GM12878 (cell line): ENCODE measurements at regions not wholly inside any gene's neighbourhood (a gene's known extent, or its start where the extent isn't known, plus 50 kb on each side); places are given as distances from the start of the nearest gene placed in this dataset.

Experiments
- ATAC-seq: fragments of 200-7000 bp; cut with Tn5 transposase; 3 replicates; pipeline ENCODE4 v1.9.1; 2020; ENCODE audit warnings: mild to moderate bottlenecking, moderate library complexity
- BruUV-seq: library from RNA; stranded (reverse); fragments of 400-500 nt; replicated peaks from 2 replicates; lab custom pipeline; 2021; lab: Mats Ljungman, UMichigan
- CTCF ChIA-PET: fragments of 300-600 bp; sonication (Branson Sonifier 250); formaldehyde crosslinking; extraction: SDS; loops from one replicate; lab custom pipeline; 2021; ENCODE audit warnings: inconsistent platforms; lab: Yijun Ruan, JAX
- POLR2A ChIA-PET: fragments of 350-600 bp; formaldehyde crosslinking; extraction: SDS; loops from one replicate; lab custom pipeline; 2021; ENCODE audit warnings: inconsistent platforms; lab: Charles Lee
- RAD21 ChIA-PET: fragments of 300-600 bp; sonication (Branson Sonifier 250); formaldehyde crosslinking; loops from one replicate; lab custom pipeline; 2023; ENCODE audit warnings: antibody characterized with exemption; ENCODE audit not compliant: unreplicated experiment; lab: Charles Lee
- SMC1A ChIA-PET: fragments of 300-600 bp; sonication (Branson Sonifier 250); formaldehyde crosslinking; loops from one replicate; lab custom pipeline; 2023; ENCODE audit not compliant: unreplicated experiment, uncharacterized antibody; lab: Charles Lee
- DNase-seq: peaks from one replicate; pipeline ENCODE4 v3.0.0-alpha.2; 2011; ENCODE audit warnings: low read depth, low spot score
- FAIRE-seq: peaks from 3 replicates; lab custom pipeline; 2011; peaks lifted over from hg19 to GRCh38; lab: Jason Lieb, UNC
- H2AFZ ChIP-seq: 2 replicates; pipeline ENCODE4 v1.6.0; 2011; ENCODE audit warnings: low read depth, low read length, control low read depth; ENCODE audit not compliant: control insufficient read depth
- H3K27ac ChIP-seq: 2 replicates; pipeline ENCODE4 v1.5.1; 2011; ENCODE audit warnings: control low read depth; ENCODE audit not compliant: control insufficient read depth, insufficient read depth
- H3K27me3 ChIP-seq, 2 experiments: replicated peaks in 1 of 2; 2 replicates each; pipeline versions ENCODE4 v1.6.0 to v1.6.1; 2011; ENCODE audit warnings: low read length in 1 of 2; ENCODE audit not compliant: control insufficient read depth in 2 of 2, insufficient read depth in 2 of 2
- H3K36me3 ChIP-seq, 2 experiments: 2 replicates each; pipeline ENCODE4 v1.5.1; 2011; ENCODE audit warnings: low read length in 1 of 2; ENCODE audit not compliant: control insufficient read depth in 2 of 2, insufficient read depth in 2 of 2
- H3K4me1 ChIP-seq: 2 replicates; pipeline ENCODE4 v1.6.1; 2011; ENCODE audit warnings: mild to moderate bottlenecking, low read length, moderate library complexity, mixed read lengths; ENCODE audit not compliant: control insufficient read depth, insufficient read depth
- H3K4me2 ChIP-seq: 2 replicates; pipeline ENCODE4 v1.6.0; 2011; ENCODE audit warnings: control low read depth; ENCODE audit not compliant: control insufficient read depth, insufficient read depth
- H3K4me3 ChIP-seq: fragments of 200-600 bp; sonication (generic); 2 replicates; pipeline ENCODE4 v1.5.1; 2016
- H3K79me2 ChIP-seq: 2 replicates; pipeline ENCODE4 v1.6.0; 2011; ENCODE audit warnings: low read length; ENCODE audit not compliant: control insufficient read depth, insufficient read depth
- H3K9ac ChIP-seq: 2 replicates; pipeline ENCODE4 v1.8.0; 2011; ENCODE audit warnings: low read length, control low read depth, mixed read lengths; ENCODE audit not compliant: control insufficient read depth, insufficient read depth
- H3K9me3 ChIP-seq: replicated peaks from 3 replicates; pipeline ENCODE4 v1.5.1; 2011; ENCODE audit warnings: mild to moderate bottlenecking, low read length; ENCODE audit not compliant: control insufficient read depth, insufficient read depth
- H4K20me1 ChIP-seq: 2 replicates; pipeline ENCODE4 v1.6.0; 2011; ENCODE audit not compliant: control insufficient read depth, insufficient read depth
- CHD1 ChIP-seq: IDR thresholded peaks from 2 replicates; pipeline ENCODE4 v1.6.1; 2012; ENCODE audit warnings: low read depth, low read length, improper control_type of control experiment
- MTA2 ChIP-seq: fragments of 450-650 bp; IDR thresholded peaks from 2 replicates; pipeline ENCODE4 v1.6.1; 2016; ENCODE audit warnings: low read depth, mild to moderate bottlenecking, moderate library complexity
- MXI1 ChIP-seq: fragments of 150-350 bp; IDR thresholded peaks from 2 replicates; pipeline ENCODE4 v1.6.1; 2011; ENCODE audit warnings: low read depth, mild to moderate bottlenecking, inconsistent platforms, low read length, improper control_type of control experiment
- RAD51 ChIP-seq: fragments of 450-650 bp; IDR thresholded peaks from 2 replicates; pipeline ENCODE4 v1.6.1; 2016; ENCODE audit warnings: moderate library complexity, mild to moderate bottlenecking, inconsistent platforms
- SP1 ChIP-seq: IDR thresholded peaks from one replicate; pipeline ENCODE4 v1.6.1; 2011; ENCODE audit warnings: low read depth, low read length
- TBL1XR1 ChIP-seq: IDR thresholded peaks from 2 replicates; pipeline ENCODE4 v1.6.1; 2012; ENCODE audit warnings: low read depth, low read length, improper control_type of control experiment
- WRNIP1 ChIP-seq: IDR thresholded peaks from 2 replicates; pipeline ENCODE4 v1.6.1; 2011; ENCODE audit warnings: low read depth, low read length, improper control_type of control experiment, borderline replicate concordance
- WGBS: methylation state at CpG from one replicate; pipeline ENCODE4 v1.1.6; 2016; ENCODE audit warnings: low lambda C conversion rate; ENCODE audit not compliant: insufficient replicate concordance, insufficient coverage; ENCODE audit errors: missing lambda C conversion rate; 5-methylcytosine and 5-hydroxymethylcytosine counted together
- in situ Hi-C: fragments of 300-500 bp; cut with MboI; formaldehyde crosslinking; loops from 9 replicates; pipeline ENCODE4 v1.14.3; 2018; ENCODE audit warnings: mixed read lengths
- intact Hi-C: fragments of 100-400 bp; cut with micrococcal nuclease; formaldehyde crosslinking; loops from one replicate; pipeline ENCODE4 v1.14.2; 2022; ENCODE audit not compliant: unreplicated experiment
- TF ChIP-seq, protein P1 (sequence below): fragments of 450-650 bp; IDR thresholded peaks from 2 replicates; pipeline ENCODE4 v1.6.1; 2016; ENCODE audit warnings: mild to moderate bottlenecking

DNA sequence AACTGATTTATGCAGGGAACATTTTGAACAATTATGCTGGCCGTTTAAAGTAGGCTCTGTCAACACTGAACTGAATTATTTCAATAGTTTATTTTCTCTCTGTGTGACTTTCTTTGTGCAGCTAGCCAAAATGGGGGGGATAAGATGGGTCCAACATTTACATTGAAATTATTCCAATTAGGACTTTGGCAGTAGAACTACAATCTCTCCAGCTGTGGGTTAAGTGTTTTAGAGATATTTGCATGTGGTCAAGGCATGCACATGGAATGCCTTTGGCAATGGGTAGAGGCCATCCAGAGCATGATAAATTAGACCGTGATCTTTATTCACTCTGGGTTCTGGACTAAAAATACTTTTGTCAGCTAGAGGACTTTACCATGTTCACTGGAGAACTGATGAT lies 107.9 kb upstream of the ELOVL6 start:
- Histone ChIP-seq H3K4me1 (no peaks in the 10 kb centered on the region), H3K4me3 (no peak overlapping the region), H3K4me2 (no peak overlapping the region), H3K79me2 (no peaks in the 10 kb centered on the region)
- intact Hi-C loops (no loop called here), in situ Hi-C loops (no loop called here)
- RAD21 ChIA-PET = interaction anchor here (0.7 to 1.5 kb wide), 2 partner anchors 9 to 204 kb away, joined by 3 to 4 read pairs; no protein-coding TSS in a partner anchor
- CTCF ChIA-PET = interaction anchor here (1.0 to 2.4 kb wide), 3 partner anchors 10 to 301 kb away, joined by 3 to 12 read pairs (median 3); no protein-coding TSS in a partner anchor
- 33% methylated on average over 2 of the region's 2 CpGs for WGBS
- SMC1A ChIA-PET = interaction anchor here (1.2 to 1.8 kb wide), 4 partner anchors 9 to 310 kb away, joined by 3 to 8 read pairs (median 6); no protein-coding TSS in a partner anchor
- no peak for TF ChIP-seq WRNIP1
- TF ChIP-seq, all 136 proteins: peak for 0
- H3K27me3 ChIP-seq = no peaks in the 10 kb centered on the region; a peak in 2 of 4 replicates
- no peaks in the 10 kb centered on the region for H3K9me3 ChIP-seq
- POLR2A ChIA-PET = no interaction called here
- no TSS peak for BruUV-seq
- H2AFZ ChIP-seq = no peak overlapping the region
- no peak for ATAC-seq
- no peaks in the 10 kb centered on the region for H3K36me3 ChIP-seq
- H4K20me1 ChIP-seq = no peaks in the 10 kb centered on the region
- DNase-seq = no peak
- FAIRE-seq = no peak
- no peak overlapping the region for H3K27ac ChIP-seq
- H3K9ac ChIP-seq = no peak overlapping the region

DNA sequence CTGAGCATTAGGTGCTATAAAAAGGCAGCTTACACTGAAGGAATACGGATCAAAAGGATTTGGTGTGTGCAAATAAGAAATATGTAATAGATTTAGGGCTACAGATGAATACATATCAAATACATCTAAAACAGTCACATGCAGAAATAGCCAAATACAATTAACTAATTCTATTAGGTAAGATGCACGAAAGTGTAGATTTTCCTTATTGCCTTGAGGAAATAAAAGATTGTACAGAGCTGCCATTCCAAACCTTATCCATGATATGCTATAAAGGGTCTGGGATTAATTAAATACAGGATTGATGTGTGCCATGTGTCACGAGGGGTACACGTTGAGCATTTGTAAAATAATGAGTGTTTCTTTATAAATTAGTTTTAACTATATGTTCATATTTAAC lies 107.0 kb upstream of the ELOVL6 start:
- WGBS = 26% methylated on average over 4 of the region's 4 CpGs
- POLR2A ChIA-PET = no interaction called here
- H3K4me2 ChIP-seq = no peak overlapping the region
- H3K4me3 ChIP-seq = no peak overlapping the region
- H3K27me3 ChIP-seq = no peaks in the 10 kb centered on the region; a peak in 2 of 4 replicates
- H3K4me1 ChIP-seq = no peaks in the 10 kb centered on the region
- BruUV-seq = no TSS peak
- no peaks in the 10 kb centered on the region for H3K36me3 ChIP-seq
- RAD21 ChIA-PET = no interaction called here
- in situ Hi-C loops (no loop called here), intact Hi-C loops (no loop called here)
- no peak for ATAC-seq
- no peaks in the 10 kb centered on the region for H3K79me2 ChIP-seq
- no peaks in the 10 kb centered on the region for H3K9me3 ChIP-seq
- H4K20me1 ChIP-seq = no peaks in the 10 kb centered on the region
- H2AFZ ChIP-seq = no peak overlapping the region
- TF ChIP-seq RAD51 = no peak
- no peak for TF ChIP-seq TBL1XR1
- no peak for TF ChIP-seq MXI1
- no peak for TF ChIP-seq MTA2
- no peak for TF ChIP-seq CHD1
- no peak for TF ChIP-seq SP1
- TF ChIP-seq, protein P1, sequence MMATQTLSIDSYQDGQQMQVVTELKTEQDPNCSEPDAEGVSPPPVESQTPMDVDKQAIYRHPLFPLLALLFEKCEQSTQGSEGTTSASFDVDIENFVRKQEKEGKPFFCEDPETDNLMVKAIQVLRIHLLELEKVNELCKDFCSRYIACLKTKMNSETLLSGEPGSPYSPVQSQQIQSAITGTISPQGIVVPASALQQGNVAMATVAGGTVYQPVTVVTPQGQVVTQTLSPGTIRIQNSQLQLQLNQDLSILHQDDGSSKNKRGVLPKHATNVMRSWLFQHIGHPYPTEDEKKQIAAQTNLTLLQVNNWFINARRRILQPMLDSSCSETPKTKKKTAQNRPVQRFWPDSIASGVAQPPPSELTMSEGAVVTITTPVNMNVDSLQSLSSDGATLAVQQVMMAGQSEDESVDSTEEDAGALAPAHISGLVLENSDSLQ = no peak
- SMC1A ChIA-PET = interaction anchor here (1.8 kb wide), 1 partner anchor 309 kb away, joined by 4 read pairs; no protein-coding TSS in a partner anchor
- FAIRE-seq = no peak
- no peak overlapping the region for H3K27ac ChIP-seq
- no peak overlapping the region for H3K9ac ChIP-seq
- CTCF ChIA-PET = no interaction called here
- no peak for DNase-seq
